Stromal cell of bone marrow (primary cell): ENCODE measurements at regions not wholly inside any gene's neighbourhood (a gene's known extent, or its start where the extent isn't known, plus 50 kb on each side); places are given as distances from the start of the nearest gene placed in this dataset.
"Not testable (repeated sequence)": the region's sequence is repeated elsewhere in the genome, so short reads cannot be mapped to it uniquely, and the experiment has no call there.

Experiments
- DNase-seq: peaks from one replicate; pipeline ENCODE4 v3.0.0-alpha.2; 2012; ENCODE audit warnings: low read depth

- not testable (repeated sequence) for DNase-seq
Observed at GRCh38 chr9:93879662-93880407, 75.3 kb downstream of the BARX1 start.

- no peak for DNase-seq
Observed at GRCh38 chr9:93875330-93875729, 79.8 kb downstream of the BARX1 start.

DNA sequence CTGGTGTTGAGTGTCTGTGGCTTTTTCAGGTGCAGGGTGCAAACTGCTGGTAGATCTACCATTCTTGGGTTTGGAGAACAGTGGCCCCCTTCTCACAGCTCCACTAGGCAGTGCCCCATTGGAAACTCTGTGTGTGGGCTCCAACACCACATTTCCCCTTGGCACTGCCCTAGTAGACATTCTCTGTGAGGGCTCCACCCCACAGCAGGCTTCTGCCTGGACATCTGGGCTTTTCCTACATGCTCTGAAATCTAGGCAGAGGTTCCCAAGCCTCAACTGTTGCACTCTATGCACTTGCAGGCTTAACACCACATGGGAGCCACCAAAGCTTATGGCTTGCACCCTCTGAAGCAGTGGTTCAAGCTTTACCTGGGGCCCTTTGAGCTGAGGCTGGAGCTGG lies 80.9 kb downstream of the BARX1 start:
- no peak for DNase-seq

DNA sequence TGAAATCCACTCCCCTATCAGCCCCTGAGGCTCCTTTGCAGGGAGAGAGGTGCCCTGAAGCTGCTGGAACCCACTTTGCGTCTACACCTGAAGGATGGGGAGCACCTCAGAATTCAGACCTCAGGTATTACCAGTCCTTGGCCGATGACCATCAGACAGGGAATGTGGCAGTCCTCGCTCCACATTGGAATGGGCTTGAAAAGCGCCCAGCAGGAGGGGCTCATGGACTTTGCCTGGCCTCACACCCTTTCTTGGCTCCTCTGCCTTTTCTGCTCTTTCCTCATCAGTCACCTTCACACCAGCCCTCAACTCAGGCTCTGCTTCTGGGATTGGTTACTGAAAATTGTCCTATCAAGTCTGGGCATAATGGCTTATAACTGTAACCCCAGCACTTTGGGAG lies 83.9 kb downstream of the BARX1 start:
- DNase-seq = no peak

GRCh38 chr9:93869863-93870262 lies 85.3 kb downstream of the BARX1 start:
- no peak for DNase-seq

DNA sequence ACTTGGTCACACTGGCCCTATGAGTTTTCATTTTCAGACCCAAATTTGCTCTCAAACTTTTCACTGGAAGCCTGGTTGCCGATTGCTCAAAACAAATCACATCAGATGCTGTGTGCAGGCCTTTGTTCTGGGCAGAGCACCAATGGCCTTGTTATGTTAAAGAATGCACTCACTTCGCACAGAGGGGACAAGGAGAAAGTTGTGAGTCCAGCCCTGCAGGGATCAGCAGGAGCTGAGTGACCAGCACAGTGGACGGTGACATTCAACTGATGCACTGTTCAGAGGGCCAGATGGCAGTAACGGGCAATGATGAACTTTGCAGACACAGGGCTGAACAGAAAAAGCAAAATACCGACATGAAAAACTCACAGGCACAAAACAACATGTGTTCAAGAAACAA lies 86.1 kb downstream of the BARX1 start:
- DNase-seq = no peak

DNA sequence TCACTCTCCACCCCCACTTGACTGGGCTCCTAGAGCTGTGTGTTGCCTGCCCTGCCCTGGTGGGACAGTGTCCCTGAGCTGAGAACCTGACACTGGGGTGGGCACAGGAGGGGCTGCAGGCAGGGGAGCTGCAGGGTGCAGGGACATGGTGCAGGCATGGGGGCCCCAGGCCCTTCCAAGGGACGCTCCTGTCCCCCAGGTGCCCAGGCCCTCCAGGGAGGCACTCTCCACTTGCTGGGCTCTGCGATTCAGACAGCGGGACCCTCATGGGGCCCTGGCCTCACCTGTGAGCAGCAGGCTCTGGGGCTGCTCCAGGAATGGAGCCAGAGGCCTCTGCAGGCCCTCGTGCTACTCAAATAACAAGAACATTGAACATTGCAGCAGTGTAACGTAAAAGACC lies 89.4 kb downstream of the BARX1 start:
- DNase-seq = no peak

GRCh38 chr9:93865245-93865644 lies 89.9 kb downstream of the BARX1 start:
- DNase-seq = no peak

GRCh38 chr9:93864840-93865239 lies 90.3 kb downstream of the BARX1 start:
- DNase-seq = no peak

- DNase-seq = no peak
Observed at GRCh38 chr9:93864032-93864431, 91.1 kb downstream of the BARX1 start.

- DNase-seq = no peak
Observed at GRCh38 chr9:93862877-93863545, 92.1 kb downstream of the BARX1 start.

- DNase-seq = no peak
Observed at GRCh38 chr9:93861736-93862358, 93.3 kb downstream of the BARX1 start.

DNA sequence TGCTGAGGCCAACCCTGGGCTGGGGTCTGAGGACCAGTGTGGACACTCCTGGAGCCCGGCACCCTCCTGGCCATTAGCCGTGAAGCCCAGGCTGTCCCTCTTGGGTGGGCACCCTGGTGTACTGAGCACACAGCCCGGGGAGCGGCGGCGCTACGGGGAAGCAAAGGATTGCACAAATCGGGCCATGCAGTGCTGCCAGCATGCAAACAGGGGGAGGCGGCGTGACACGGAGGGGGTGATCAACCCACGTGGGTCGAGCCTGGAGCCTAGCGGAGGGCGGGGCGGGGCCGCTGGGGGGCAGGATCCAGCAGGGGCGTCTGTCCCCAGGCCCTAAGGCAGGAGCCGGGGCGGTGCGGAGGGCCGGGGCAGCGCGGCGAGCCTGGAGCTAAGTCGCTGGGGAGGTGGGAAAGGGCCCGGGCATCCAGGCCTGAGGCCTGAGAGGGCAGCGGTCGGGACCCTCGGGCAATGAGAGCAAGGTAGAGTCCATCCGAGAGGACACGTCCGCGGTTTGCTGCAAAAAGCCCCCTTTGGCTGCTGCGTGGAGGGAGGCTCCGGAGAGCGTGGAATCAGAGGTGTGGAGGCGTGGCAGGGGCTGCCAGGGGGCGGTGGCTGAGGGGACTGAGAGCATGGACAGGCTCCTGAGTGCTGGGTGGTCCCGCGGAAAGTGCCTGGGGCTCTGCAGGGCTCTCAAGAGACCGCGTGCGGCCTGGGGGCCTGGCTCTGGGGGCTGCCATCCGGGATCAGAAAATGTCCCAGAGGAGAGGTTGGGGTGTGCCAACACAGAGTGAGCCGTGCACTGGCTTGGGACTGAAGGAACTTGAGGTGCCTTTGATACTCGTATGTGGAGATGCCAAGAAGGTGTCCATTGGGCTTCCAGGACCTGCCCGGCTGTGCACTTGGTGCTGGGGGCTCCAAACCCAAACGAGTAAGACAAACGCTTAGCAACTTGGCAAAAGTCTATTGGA lies 94.2 kb downstream of the BARX1 start:
- DNase-seq = no peak

- no peak for DNase-seq
Observed at GRCh38 chr9:93859431-93860215, 95.5 kb downstream of the BARX1 start.

GRCh38 chr9:93857528-93857927 lies 97.6 kb downstream of the BARX1 start:
- no peak for DNase-seq

DNA sequence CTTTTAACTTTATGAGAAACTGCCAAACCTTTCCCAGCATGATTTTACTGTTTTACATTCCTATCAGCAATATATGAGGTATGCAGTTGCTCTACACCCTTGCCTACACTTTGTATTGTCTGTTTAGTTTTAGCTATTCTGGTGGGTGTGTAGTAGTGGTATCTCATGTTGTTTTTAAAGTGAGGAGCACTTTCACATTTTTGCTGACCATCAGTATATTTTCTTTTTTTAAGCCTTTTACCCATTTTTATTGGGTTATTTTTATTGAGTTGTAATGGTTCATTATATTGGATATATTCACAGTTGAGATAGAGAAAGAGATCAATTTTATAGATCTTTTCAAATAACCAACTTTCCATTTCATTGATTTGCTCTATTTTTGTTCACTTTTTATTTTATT lies 102.4 kb downstream of the BARX1 start:
- DNase-seq = no peak

DNA sequence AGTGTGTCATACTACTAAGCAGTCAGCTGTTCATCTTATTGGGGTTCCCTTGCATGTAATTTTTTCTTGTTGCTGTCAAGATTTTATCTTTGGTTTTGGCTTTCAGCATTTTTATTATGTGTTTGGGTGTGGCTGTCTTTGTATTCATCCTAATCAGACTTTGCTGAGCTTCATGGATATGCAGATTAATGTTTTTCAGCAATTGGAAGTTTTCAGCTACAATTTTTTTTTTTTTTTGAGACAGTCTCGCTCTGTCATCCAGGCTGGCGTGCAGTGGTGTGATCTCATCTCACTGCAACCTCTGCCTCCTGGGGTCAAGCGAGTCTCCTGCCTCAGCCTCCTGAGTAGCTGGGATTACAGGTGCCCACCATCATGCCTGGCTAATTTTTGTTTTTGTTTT lies 108.8 kb downstream of the BARX1 start:
- DNase-seq = no peak

DNA sequence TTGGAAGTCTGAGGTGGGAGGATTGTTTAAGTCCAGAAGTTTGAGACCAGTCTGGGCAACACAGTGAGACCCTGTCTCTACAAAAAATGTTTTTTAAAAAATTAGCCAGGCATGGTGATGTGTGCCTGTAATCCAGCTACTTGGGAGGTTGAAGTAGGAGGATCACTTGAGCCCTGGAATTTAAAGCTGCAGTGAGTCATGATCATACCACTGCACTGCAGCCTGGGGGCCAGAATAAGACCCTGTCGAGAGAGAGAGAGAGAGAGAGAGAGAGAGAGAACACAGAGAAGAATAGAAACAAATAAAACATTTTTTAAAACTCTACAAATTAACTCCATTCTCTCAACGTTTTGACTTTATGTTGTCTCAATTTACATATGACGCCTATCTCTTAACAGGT lies 111.8 kb downstream of the BARX1 start:
- DNase-seq = no peak

GRCh38 chr9:93830606-93831005 lies 124.5 kb downstream of the BARX1 start:
- DNase-seq = no peak

GRCh38 chr9:93830012-93830596 lies 125.1 kb downstream of the BARX1 start:
- DNase-seq = no peak
